Thymus (tissue), 11 donors: ENCODE measurements at regions not wholly inside any gene's neighbourhood (a gene's known extent, or its start where the extent isn't known, plus 50 kb on each side); places are given as distances from the start of the nearest gene placed in this dataset.

Experiments
- DNase-seq, 9 donors: peaks; one replicate each; pipeline ENCODE4 v3.0.0-alpha.2; 2013; ENCODE audit warnings: low spot score in 9 of 9, low read depth in 6 of 9, missing footprints in 1 of 9
- H3K27ac ChIP-seq, 2 donors: one replicate each; pipeline ENCODE4 v1.5.1; 2013; ENCODE audit warnings: control low read depth in 1 of 2, low read depth in 1 of 2, low read length in 1 of 2, mild to moderate bottlenecking in 1 of 2, moderate library complexity in 1 of 2
- H3K27me3 ChIP-seq, 2 donors: one replicate each; pipeline ENCODE4 v1.5.1; 2013; ENCODE audit warnings: low read length in 1 of 2; ENCODE audit not compliant: control insufficient read depth in 2 of 2, insufficient read depth in 1 of 2
- H3K36me3 ChIP-seq, 2 donors: one replicate each; pipeline ENCODE4 v1.5.1; 2013; ENCODE audit warnings: low read length in 1 of 2, mild to moderate bottlenecking in 1 of 2, moderate library complexity in 1 of 2; ENCODE audit not compliant: control insufficient read depth in 2 of 2, insufficient read depth in 2 of 2
- H3K4me1 ChIP-seq, 2 donors: one replicate each; pipeline ENCODE4 v1.5.1; 2013; ENCODE audit warnings: low read length in 2 of 2; ENCODE audit not compliant: control insufficient read depth in 2 of 2, insufficient read depth in 2 of 2
- H3K4me3 ChIP-seq, 2 donors: one replicate each; pipeline ENCODE4 v1.5.1; 2013; ENCODE audit warnings: low read length in 2 of 2, control low read depth in 1 of 2, mild to moderate bottlenecking in 1 of 2
- H3K9me3 ChIP-seq, 2 donors: one replicate each; pipeline ENCODE4 v1.5.1; 2013; ENCODE audit warnings: low read length in 1 of 2, mild to moderate bottlenecking in 1 of 2; ENCODE audit not compliant: control insufficient read depth in 2 of 2, insufficient read depth in 1 of 2
- WGBS: extraction: QIAGEN DNeasy Blood & Tissue Kit; methylation state at CpG from one replicate; pipeline ENCODE4 v1.1.7; 2013; 5-methylcytosine and 5-hydroxymethylcytosine counted together
- donor health status: healthy.

DNA sequence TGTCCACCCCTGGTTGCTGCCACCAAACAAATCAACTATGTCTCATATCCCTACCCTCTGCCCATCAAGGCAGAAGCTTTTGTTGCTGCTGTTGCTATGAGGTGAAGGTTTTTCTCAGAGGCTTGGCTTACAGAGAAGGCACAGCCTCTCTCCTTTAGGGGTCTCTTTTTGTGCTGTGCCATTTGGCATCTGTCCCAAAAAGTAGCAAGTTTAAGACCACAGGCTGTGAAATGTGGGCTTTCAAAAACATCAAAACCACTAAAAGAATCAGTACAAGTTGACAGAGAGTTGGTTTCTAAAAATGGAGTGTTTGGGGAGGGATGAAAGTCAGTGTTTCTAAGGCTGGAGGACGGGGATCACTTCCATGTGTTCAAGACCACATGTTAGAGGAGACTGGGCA, 634.9 kb downstream of the BCOR start:
- no peaks in the 10 kb centered on the region for H3K27me3 ChIP-seq
- no peaks in the 10 kb centered on the region for H3K36me3 ChIP-seq
- H3K4me3 ChIP-seq: no peak overlapping the region
- 0% methylated on average over 1 of the region's 1 CpG for WGBS
- no peaks in the 10 kb centered on the region for H3K4me1 ChIP-seq
- H3K27ac ChIP-seq: no peak overlapping the region
- DNase-seq: no peak
- H3K9me3 ChIP-seq: no peaks in the 10 kb centered on the region

DNA sequence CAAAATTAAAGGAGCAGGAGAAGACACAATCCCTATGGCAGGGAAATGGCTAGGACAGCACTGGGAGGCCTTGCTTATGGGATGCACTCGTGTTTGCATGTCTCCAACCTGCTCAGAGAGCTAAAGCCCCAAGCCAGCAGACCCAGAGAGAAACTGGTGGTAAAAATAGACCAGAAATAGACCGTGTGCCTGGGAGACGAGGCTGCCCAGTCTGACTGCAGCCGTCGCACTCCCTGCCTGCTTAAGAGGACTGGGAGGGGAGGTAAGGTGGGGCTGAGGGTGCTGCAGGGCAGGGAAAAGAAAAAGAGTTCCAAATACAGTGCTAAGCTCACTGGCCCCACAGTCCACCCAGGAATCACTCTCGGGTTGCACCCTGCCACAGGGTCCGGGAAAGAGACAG, 633.5 kb downstream of the BCOR start:
- H3K4me3 ChIP-seq: no peak overlapping the region
- no peaks in the 10 kb centered on the region for H3K27me3 ChIP-seq
- WGBS: 88% methylated on average over 7 of the region's 7 CpGs
- H3K27ac ChIP-seq: no peak overlapping the region
- H3K9me3 ChIP-seq: no peaks in the 10 kb centered on the region
- H3K4me1 ChIP-seq: no peaks in the 10 kb centered on the region
- H3K36me3 ChIP-seq: no peaks in the 10 kb centered on the region
- DNase-seq: no peak

- Histone ChIP-seq H3K9me3 (no peaks in the 10 kb centered on the region), H3K4me3 (no peak overlapping the region), H3K4me1 (no peaks in the 10 kb centered on the region), H3K27me3 (no peaks in the 10 kb centered on the region), H3K27ac (no peak overlapping the region), H3K36me3 (no peaks in the 10 kb centered on the region)
- no peak for DNase-seq
- 97% methylated on average over 13 of the region's 13 CpGs for WGBS
Observed at GRCh38 chrX:39465467-39465866, 632.3 kb downstream of the BCOR start.

GRCh38 chrX:39465906-39466305, 631.9 kb downstream of the BCOR start:
- no peaks in the 10 kb centered on the region for H3K4me1 ChIP-seq
- no peak overlapping the region for H3K4me3 ChIP-seq
- H3K36me3 ChIP-seq: no peaks in the 10 kb centered on the region
- no peaks in the 10 kb centered on the region for H3K27me3 ChIP-seq
- no peaks in the 10 kb centered on the region for H3K9me3 ChIP-seq
- no peak for DNase-seq
- no peak overlapping the region for H3K27ac ChIP-seq
- 75% methylated on average over 4 of the region's 4 CpGs for WGBS

DNA sequence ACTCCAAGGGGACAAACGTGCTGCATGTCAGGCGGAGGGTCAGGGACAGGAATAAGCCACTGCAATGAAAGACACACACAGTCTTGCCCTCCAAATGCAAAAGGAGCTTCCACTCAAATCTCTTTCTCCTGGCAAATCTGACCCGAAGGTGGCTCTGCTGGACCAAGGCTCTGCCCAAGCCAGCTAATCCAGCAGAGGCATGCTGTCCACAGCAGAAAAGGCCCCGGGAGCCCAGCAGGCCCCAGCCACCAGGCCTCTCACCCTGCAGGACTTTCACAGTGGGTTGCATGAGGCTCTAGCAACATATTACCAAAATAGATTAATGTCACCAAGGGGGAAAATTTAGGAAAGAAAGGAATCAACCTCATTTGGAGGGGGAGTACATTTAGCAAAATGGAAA, 628.6 kb downstream of the BCOR start:
- no peaks in the 10 kb centered on the region for H3K4me1 ChIP-seq
- no peaks in the 10 kb centered on the region for H3K27me3 ChIP-seq
- WGBS: 99% methylated on average over 4 of the region's 4 CpGs
- H3K27ac ChIP-seq: no peak overlapping the region
- H3K36me3 ChIP-seq: no peaks in the 10 kb centered on the region
- H3K4me3 ChIP-seq: no peak overlapping the region
- no peaks in the 10 kb centered on the region for H3K9me3 ChIP-seq
- no peak for DNase-seq

- Histone ChIP-seq H3K36me3 (no peaks in the 10 kb centered on the region), H3K4me3 (no peak overlapping the region), H3K9me3 (no peaks in the 10 kb centered on the region), H3K27me3 (no peaks in the 10 kb centered on the region), H3K4me1 (no peaks in the 10 kb centered on the region), H3K27ac (no peak overlapping the region)
- DNase-seq: no peak
- 89% methylated on average over 10 of the region's 10 CpGs for WGBS
Observed at GRCh38 chrX:39470588-39471407, 627.0 kb downstream of the BCOR start.

DNA sequence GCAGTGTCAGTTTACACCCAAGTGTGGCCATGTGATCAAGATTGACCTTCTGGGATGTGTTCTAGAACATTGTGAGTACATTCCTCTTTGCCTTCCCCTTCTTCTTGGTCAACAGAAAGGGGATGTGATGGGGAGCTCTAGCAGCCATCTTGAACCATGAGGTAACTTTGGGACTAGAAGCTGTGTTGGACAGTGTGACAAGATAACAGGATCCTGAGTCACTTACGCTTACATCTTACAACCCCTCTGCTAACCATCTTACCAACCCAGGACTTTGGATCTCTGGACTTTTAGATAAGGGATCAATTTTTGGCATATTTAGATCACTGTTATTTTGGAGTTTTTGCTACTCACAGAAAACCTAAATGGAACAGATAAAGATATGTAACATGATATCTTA, 625.6 kb downstream of the BCOR start:
- DNase-seq: no peak
- no peak overlapping the region for H3K27ac ChIP-seq
- H3K9me3 ChIP-seq: no peaks in the 10 kb centered on the region
- no peaks in the 10 kb centered on the region for H3K4me1 ChIP-seq
- 97% methylated on average over 1 of the region's 1 CpG for WGBS
- no peak overlapping the region for H3K4me3 ChIP-seq
- no peaks in the 10 kb centered on the region for H3K36me3 ChIP-seq
- H3K27me3 ChIP-seq: no peaks in the 10 kb centered on the region

GRCh38 chrX:39473812-39474211, 623.9 kb downstream of the BCOR start:
- Histone ChIP-seq H3K27ac (no peak overlapping the region), H3K9me3 (no peaks in the 10 kb centered on the region), H3K4me1 (peaks cover 0 to 9% of the 10 kb centered on the region in 2 donors), H3K36me3 (no peaks in the 10 kb centered on the region), H3K27me3 (no peaks in the 10 kb centered on the region), H3K4me3 (no peak overlapping the region)
- DNase-seq: no peak
- WGBS: 94% methylated on average over 2 of the region's 2 CpGs

DNA sequence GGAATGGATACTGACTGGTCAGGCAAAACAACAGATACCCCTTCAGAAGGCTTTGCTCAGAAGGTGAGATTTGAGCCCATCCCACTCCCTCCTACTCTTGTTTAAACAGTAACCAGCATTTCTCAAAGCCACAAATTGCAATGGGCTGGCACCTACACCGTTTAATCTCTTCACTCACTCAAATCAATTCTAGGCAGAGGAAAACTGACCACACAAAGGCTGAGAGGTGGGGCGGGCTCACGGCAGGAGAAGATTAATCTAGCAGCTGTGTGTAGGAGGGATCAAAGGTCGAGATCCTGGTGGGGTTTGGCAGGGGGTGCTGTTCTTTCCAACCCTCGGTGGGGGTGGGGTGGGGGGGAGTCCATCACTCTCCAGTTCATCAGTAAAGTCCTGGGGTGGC, 622.4 kb downstream of the BCOR start:
- Histone ChIP-seq H3K9me3 (no peaks in the 10 kb centered on the region), H3K27me3 (no peaks in the 10 kb centered on the region), H3K36me3 (no peaks in the 10 kb centered on the region), H3K27ac (no peak overlapping the region), H3K4me1 (peaks cover 0 to 9% of the 10 kb centered on the region in 2 donors), H3K4me3 (no peak overlapping the region)
- no peak for DNase-seq
- 80% methylated on average over 5 of the region's 5 CpGs for WGBS
